H1 (cell line): ENCODE measurements at regions not wholly inside any gene's neighbourhood (a gene's known extent, or its start where the extent isn't known, plus 50 kb on each side); places are given as distances from the start of the nearest gene placed in this dataset.

Experiments
- CTCF ChIA-PET: fragments of 300-600 bp; sonication (Branson Sonifier 250); formaldehyde crosslinking; loops from one replicate; lab custom pipeline; 2021; ENCODE audit not compliant: partially characterized antibody; lab: Charles Lee
- POLR2A ChIA-PET: fragments of 300-600 bp; sonication (Branson Sonifier 250); formaldehyde crosslinking; loops from one replicate; lab custom pipeline; 2021; ENCODE audit warnings: inconsistent platforms; ENCODE audit not compliant: partially characterized antibody; lab: Charles Lee
- DNase-seq, 2 experiments: peaks; one replicate each; pipeline versions ENCODE4 v3.0.0 to v3.0.0-alpha.2; 2010 to 2022; ENCODE audit warnings: low spot score in 2 of 2, low read depth in 1 of 2, mixed read lengths in 1 of 2
- FAIRE-seq: peaks from 2 replicates; lab custom pipeline; 2011; peaks lifted over from hg19 to GRCh38; lab: Jason Lieb, UNC
- H2AFZ ChIP-seq: 2 replicates; pipeline ENCODE4 v1.8.1; 2012; ENCODE audit warnings: low read length, inconsistent platforms
- H2AK5ac ChIP-seq: 2 replicates; pipeline ENCODE4 v1.6.1; 2013; ENCODE audit warnings: low read depth, low read length
- H2BK120ac ChIP-seq: replicated peaks from 2 replicates; pipeline ENCODE3; 2013; ENCODE audit warnings: low read depth, low read length, inconsistent platforms
- H2BK12ac ChIP-seq: 2 replicates; pipeline ENCODE4 v1.6.1; 2013; ENCODE audit warnings: low read depth, low read length
- H2BK15ac ChIP-seq: 2 replicates; pipeline ENCODE4 v1.6.1; 2013; ENCODE audit warnings: low read length
- H2BK20ac ChIP-seq: 2 replicates; pipeline ENCODE4 v1.6.1; 2013; ENCODE audit warnings: low read length
- H2BK5ac ChIP-seq: 2 replicates; pipeline ENCODE4 v1.6.1; 2013; ENCODE audit warnings: low read depth, low read length
- H3K14ac ChIP-seq: 2 replicates; pipeline ENCODE4 v1.6.1; 2013; ENCODE audit warnings: inconsistent platforms; ENCODE audit not compliant: insufficient read length
- H3K18ac ChIP-seq: 2 replicates; pipeline ENCODE4 v1.6.1; 2013; ENCODE audit warnings: low read length; ENCODE audit errors: extremely low read depth
- H3K23ac ChIP-seq: 2 replicates; pipeline ENCODE4 v1.6.1; 2013; ENCODE audit warnings: inconsistent platforms; ENCODE audit not compliant: insufficient read length
- H3K23me2 ChIP-seq: 2 replicates; pipeline ENCODE4 v1.6.1; 2013; ENCODE audit warnings: low read depth, low read length
- H3K27ac ChIP-seq: 2 replicates; pipeline ENCODE4 v1.6.1; 2011; ENCODE audit warnings: low read depth, low read length, inconsistent platforms
- H3K27me3 ChIP-seq, 4 experiments: replicated peaks in 1 of 4; 1 replicate in 1 of 4; 2 replicates in 3 of 4; pipeline versions ENCODE4 v1.6.1 to v1.8.1; 2011 to 2013; ENCODE audit warnings: low read length in 3 of 4, mild to moderate bottlenecking in 3 of 4, inconsistent platforms in 2 of 4, mixed read lengths in 2 of 4, moderate library complexity in 1 of 4; ENCODE audit not compliant: control insufficient read depth in 3 of 4, insufficient read depth in 3 of 4; ENCODE audit errors: extremely low read depth in 1 of 4
- H3K36me3 ChIP-seq, 4 experiments: 2 replicates each; pipeline versions ENCODE4 v1.6.1 to v1.8.1; 2011 to 2013; ENCODE audit warnings: mild to moderate bottlenecking in 4 of 4, low read length in 3 of 4, moderate library complexity in 2 of 4, control low read depth in 1 of 4, inconsistent platforms in 1 of 4; ENCODE audit not compliant: insufficient read depth in 4 of 4, control insufficient read depth in 2 of 4
- H3K4ac ChIP-seq: replicated peaks from 2 replicates; pipeline ENCODE3; 2013; ENCODE audit warnings: low read length, low read depth, mixed read lengths, inconsistent platforms; ENCODE audit not compliant: insufficient read length
- H3K4me1 ChIP-seq, 4 experiments: replicated peaks in 1 of 4; 1 replicate in 1 of 4; 2 replicates in 3 of 4; pipeline versions ENCODE4 v1.6.1 to v1.8.1; 2011 to 2013; ENCODE audit warnings: low read length in 3 of 4, inconsistent platforms in 2 of 4, mixed read lengths in 1 of 4; ENCODE audit not compliant: insufficient read depth in 4 of 4, control insufficient read depth in 3 of 4
- H3K4me2 ChIP-seq, 2 experiments: 2 replicates each; pipeline versions ENCODE4 v1.6.1 to v1.8.1; 2011 to 2013; ENCODE audit warnings: low read depth in 2 of 2, low read length in 2 of 2, control low read depth in 1 of 2, inconsistent platforms in 1 of 2, mild to moderate bottlenecking in 1 of 2; ENCODE audit not compliant: insufficient read depth in 1 of 2
- H3K4me3 ChIP-seq, 4 experiments: fragments of 200-600, 300-600 bp in 1 of 4; sonication (generic), shearing (Covaris generic), sonication (Bioruptor Twin) in 1 of 4; 2 replicates each; pipeline versions ENCODE4 v1.5.1 to v1.8.1; 2011 to 2016; ENCODE audit warnings: low read length in 4 of 4, low read depth in 3 of 4, control low read depth in 2 of 4, inconsistent platforms in 2 of 4, mild to moderate bottlenecking in 2 of 4, mixed read lengths in 1 of 4, moderate library complexity in 1 of 4; ENCODE audit not compliant: insufficient read depth in 2 of 4; ENCODE audit errors: extremely low read depth in 1 of 4
- H3K56ac ChIP-seq: replicated peaks from 2 replicates; pipeline ENCODE3; 2013; ENCODE audit warnings: low read depth, mild to moderate bottlenecking, mixed read lengths, low read length, inconsistent platforms; ENCODE audit not compliant: insufficient read length
- H3K79me1 ChIP-seq: 2 replicates; pipeline ENCODE4 v1.6.1; 2013; ENCODE audit warnings: low read depth, low read length, control low read depth
- H3K79me2 ChIP-seq, 2 experiments: 2 replicates each; pipeline versions ENCODE4 v1.6.1 to v1.8.1; 2012 to 2013; ENCODE audit warnings: low read length in 2 of 2, mild to moderate bottlenecking in 2 of 2, inconsistent platforms in 1 of 2; ENCODE audit not compliant: insufficient read depth in 2 of 2, control insufficient read depth in 1 of 2
- H3K9ac ChIP-seq, 4 experiments: replicated peaks in 1 of 4; 1 replicate in 1 of 4; 2 replicates in 3 of 4; pipeline versions ENCODE4 v1.6.1 to v1.8.1; 2011 to 2013; ENCODE audit warnings: low read depth in 3 of 4, low read length in 3 of 4, control low read depth in 2 of 4, mild to moderate bottlenecking in 2 of 4, moderate library complexity in 2 of 4, inconsistent platforms in 1 of 4; ENCODE audit errors: extremely low read depth in 1 of 4
- H3K9me3 ChIP-seq, 2 experiments: 2 replicates each; pipeline versions ENCODE4 v1.6.1 to v1.8.1; 2012 to 2013; ENCODE audit warnings: mild to moderate bottlenecking in 2 of 2, moderate library complexity in 2 of 2, control low read depth in 1 of 2, inconsistent platforms in 1 of 2, low read depth in 1 of 2, low read length in 1 of 2, mixed read lengths in 1 of 2; ENCODE audit not compliant: insufficient read depth in 2 of 2
- H4K20me1 ChIP-seq, 2 experiments: replicated peaks in 1 of 2; 2 replicates each; pipeline versions ENCODE3 to v1.8.1; 2011 to 2013; ENCODE audit warnings: inconsistent platforms in 2 of 2, low read length in 2 of 2, mild to moderate bottlenecking in 1 of 2; ENCODE audit not compliant: insufficient read depth in 2 of 2, control insufficient read depth in 1 of 2
- H4K5ac ChIP-seq: 2 replicates; pipeline ENCODE4 v1.6.1; 2013; ENCODE audit warnings: low read length, low read depth, mixed read lengths, inconsistent platforms; ENCODE audit not compliant: insufficient read length
- H4K8ac ChIP-seq: 2 replicates; pipeline ENCODE4 v1.8.0; 2013; ENCODE audit warnings: mild to moderate bottlenecking, moderate library complexity, low read length, inconsistent platforms; ENCODE audit not compliant: insufficient read depth; ENCODE audit errors: extremely low read depth
- H4K91ac ChIP-seq: replicated peaks from 2 replicates; pipeline ENCODE3; 2013; ENCODE audit warnings: low read length, mixed read lengths, inconsistent platforms; ENCODE audit not compliant: insufficient read length
- ATF3 ChIP-seq: IDR thresholded peaks from 2 replicates; pipeline ENCODE4 v1.6.1; 2011; ENCODE audit warnings: low read depth, mild to moderate bottlenecking, low read length; ENCODE audit not compliant: insufficient read depth
- BCL11A ChIP-seq, 2 experiments: IDR thresholded peaks; one replicate each; pipeline ENCODE4 v1.6.1; 2011; ENCODE audit warnings: low read depth in 2 of 2, low read length in 2 of 2, mild to moderate bottlenecking in 2 of 2
- CTCF ChIP-seq, 3 experiments: IDR thresholded peaks; 1 replicate in 2 of 3; 2 replicates in 1 of 3; pipeline versions ENCODE4 v1.5.1 to v1.6.1; 2011; ENCODE audit warnings: low read length in 3 of 3, mild to moderate bottlenecking in 3 of 3, inconsistent platforms in 2 of 3, low read depth in 1 of 3, moderate library complexity in 1 of 3; ENCODE audit not compliant: insufficient read depth in 1 of 3; ENCODE audit errors: control extremely low read depth in 1 of 3
- FOSL1 ChIP-seq: IDR thresholded peaks from 2 replicates; pipeline ENCODE4 v1.6.1; 2011; ENCODE audit warnings: mild to moderate bottlenecking, low read depth, low read length, moderate library complexity; ENCODE audit not compliant: insufficient read depth
- GABPA ChIP-seq: IDR thresholded peaks from 2 replicates; pipeline ENCODE4 v1.6.1; 2011; ENCODE audit warnings: mild to moderate bottlenecking, low read length, moderate library complexity, borderline replicate concordance; ENCODE audit not compliant: insufficient read depth
- JUND ChIP-seq: IDR thresholded peaks from 2 replicates; pipeline ENCODE4 v1.6.1; 2011; ENCODE audit warnings: mild to moderate bottlenecking, improper control_type of control experiment, low read length
- NANOG ChIP-seq: IDR thresholded peaks from 2 replicates; pipeline ENCODE4 v1.6.1; 2011; ENCODE audit warnings: low read length, low read depth, mild to moderate bottlenecking, inconsistent platforms; ENCODE audit not compliant: insufficient read depth, poor library complexity, severe bottlenecking
- RNF2 ChIP-seq: fragments of 200-900, 300-1000 bp; sonication (generic); IDR thresholded peaks from 2 replicates; pipeline ENCODE4 v1.7.1; 2016; ENCODE audit warnings: borderline replicate concordance, low read depth, mild to moderate bottlenecking, antibody characterized with exemption, low read length; ENCODE audit not compliant: poor library complexity, severe bottlenecking; ENCODE audit errors: missing control alignments
- SP2 ChIP-seq: IDR thresholded peaks from 2 replicates; pipeline ENCODE4 v1.6.1; 2012; ENCODE audit warnings: mild to moderate bottlenecking, low read length, inconsistent platforms
- SP4 ChIP-seq: IDR thresholded peaks from 2 replicates; pipeline ENCODE4 v1.6.1; 2012; ENCODE audit warnings: low read length, inconsistent platforms
- SUZ12 ChIP-seq: fragments of 200-600 bp; sonication (generic); IDR thresholded peaks from 2 replicates; pipeline ENCODE4 v1.6.1; 2012; ENCODE audit warnings: mild to moderate bottlenecking, inconsistent platforms, low read length, moderate library complexity, mixed read lengths
- WGBS, 2 experiments: shearing (Covaris generic) in 1 of 2; methylation state at CpG; one replicate each; pipeline versions ENCODE4 v1.1.6 to v1.1.7; 2013 to 2015; ENCODE audit warnings: low lambda C conversion rate in 2 of 2, mixed read lengths in 2 of 2, inconsistent platforms in 1 of 2, low coverage in 1 of 2, missing lambda C conversion rate in 1 of 2; ENCODE audit not compliant: insufficient replicate concordance in 2 of 2, insufficient coverage in 1 of 2, insufficient read length in 1 of 2; ENCODE audit errors: extremely low coverage in 1 of 2, missing lambda C conversion rate in 1 of 2; 5-methylcytosine and 5-hydroxymethylcytosine counted together

GRCh38 chr14:101340556-101340955 is 220.7 kb upstream of the DIO3 start:
- no peak overlapping the region for H3K56ac ChIP-seq
- DNase-seq (no peak), FAIRE-seq (no peak)
- no peaks in the 10 kb centered on the region for H3K79me2 ChIP-seq
- no peaks in the 10 kb centered on the region for H3K79me1 ChIP-seq
- no peak overlapping the region for H2BK15ac ChIP-seq
- no peaks in the 10 kb centered on the region for H4K20me1 ChIP-seq
- CTCF ChIA-PET: interaction anchor here (1.6 to 1.7 kb wide), 2 partner anchors 10 to 101 kb away, joined by 3 to 12 read pairs; no protein-coding TSS in a partner anchor
- no peak overlapping the region for H4K8ac ChIP-seq
- no peak overlapping the region for H3K14ac ChIP-seq
- no peaks in the 10 kb centered on the region for H3K23me2 ChIP-seq
- no peak overlapping the region for H3K27ac ChIP-seq
- no peak overlapping the region for H3K4ac ChIP-seq
- H2AK5ac ChIP-seq: no peak overlapping the region
- no peak overlapping the region for H2BK120ac ChIP-seq
- H4K5ac ChIP-seq: no peak overlapping the region
- no peak overlapping the region for H2BK12ac ChIP-seq
- no peak overlapping the region for H3K9ac ChIP-seq
- no peak overlapping the region for H3K23ac ChIP-seq
- POLR2A ChIA-PET: no interaction called here
- H2AFZ ChIP-seq: no peak overlapping the region
- no peaks in the 10 kb centered on the region for H3K36me3 ChIP-seq
- no peak overlapping the region for H2BK5ac ChIP-seq
- H3K4me2 ChIP-seq: no peak overlapping the region
- no peaks in the 10 kb centered on the region for H3K9me3 ChIP-seq
- peaks cover 0 to 1% (median 0%) of the 10 kb centered on the region in 4 experiments; a peak in 1 of 7 replicates for H3K27me3 ChIP-seq
- WGBS, 2 experiments: 91% methylated on average over 8 of the region's 8 CpGs; no CpG with 5 or more reads in 1 of the 2 experiments
- H3K4me1 ChIP-seq: peaks cover 0 to 2% (median 0%) of the 10 kb centered on the region in 4 experiments; a peak in 1 of 7 replicates
- H4K91ac ChIP-seq: no peak overlapping the region
- no peak overlapping the region for H3K4me3 ChIP-seq
- no peak overlapping the region for H2BK20ac ChIP-seq
- no peak overlapping the region for H3K18ac ChIP-seq
- TF ChIP-seq JUND (no peak), CTCF (IDR thresholded peaks at IDR 0.05; ENCODE audit: control extremely low read depth in 1 of 3, insufficient read depth in 1 of 3, low read depth in 1 of 3, low read length in 3 of 3) (no peak), BCL11A (IDR thresholded peaks at IDR 0.05; ENCODE audit: low read depth in 2 of 2, low read length in 2 of 2) (no peak), SUZ12 (no peak), NANOG (no peak), SP2 (no peak), GABPA (no peak), RNF2 (no peak), ATF3 (no peak), SP4 (no peak), FOSL1 (no peak)
